Thyroid gland (tissue), 4 donors: ENCODE measurements at regions not wholly inside any gene's neighbourhood (a gene's known extent, or its start where the extent isn't known, plus 50 kb on each side); places are given as distances from the start of the nearest gene placed in this dataset.

Experiments
- CTCF ChIP-seq, 6 experiments: fragments of 200-600 bp in 3 of 6; fragments of 450-650 bp in 3 of 6; sonication (generic) in 3 of 6; IDR thresholded peaks; one replicate each; pipeline ENCODE4 v1.5.1; 2016 to 2019; ENCODE audit warnings: antibody characterized with exemption in 6 of 6, mild to moderate bottlenecking in 2 of 6, inconsistent platforms in 1 of 6, moderate library complexity in 1 of 6
- POLR2A ChIP-seq, 2 donors: fragments of 450-650 bp; IDR thresholded peaks; one replicate each; pipeline ENCODE4 v1.6.1; 2017; ENCODE audit warnings: antibody characterized with exemption in 2 of 2, mild to moderate bottlenecking in 2 of 2, moderate library complexity in 1 of 2

- TF ChIP-seq CTCF (IDR thresholded peaks at IDR 0.05) (no peak), POLR2A (IDR thresholded peaks at IDR 0.05) (no peak)
Observed at GRCh38 chr18:78629426-78629825, 350.2 kb upstream of the SALL3 start.
